HT1080 (cell line): ENCODE measurements at regions not wholly inside any gene's neighbourhood (a gene's known extent, or its start where the extent isn't known, plus 50 kb on each side); places are given as distances from the start of the nearest gene placed in this dataset.
"Not testable (repeated sequence)": the region's sequence is repeated elsewhere in the genome, so short reads cannot be mapped to it uniquely, and the experiment has no call there.

ENCODE experiments used
- DNase-seq: peaks from one replicate; pipeline ENCODE4 v3.0.0-alpha.2; 2015; ENCODE audit warnings: low read depth

GRCh38 chr4:23959396-23960148, 69.7 kb upstream of the PPARGC1A start:
- DNase-seq, result peak; percentile 12

GRCh38 chr4:23958749-23959148, 68.9 kb upstream of the PPARGC1A start:
- no peak for DNase-seq

GRCh38 chr4:23957465-23957864, 67.6 kb upstream of the PPARGC1A start:
- DNase-seq, result peak; percentile 2

- peak; percentile 90 for DNase-seq
These were observed 66.9 kb upstream of the PPARGC1A start for GRCh38 chr4:23956601-23957364.

- no peak for DNase-seq
These were observed 62.4 kb upstream of the PPARGC1A start for GRCh38 chr4:23952258-23952657.

GRCh38 chr4:23947826-23948225, 58.0 kb upstream of the PPARGC1A start:
- DNase-seq, result no peak

- DNase-seq, result no peak
These were observed 56.5 kb upstream of the PPARGC1A start for GRCh38 chr4:23946299-23946698.

GRCh38 chr4:23945451-23946017, 55.7 kb upstream of the PPARGC1A start:
- DNase-seq, result peak; percentile 94

GRCh38 chr4:23944556-23944955, 54.7 kb upstream of the PPARGC1A start:
- not testable (repeated sequence) for DNase-seq

GRCh38 chr4:23943478-23943877, 53.6 kb upstream of the PPARGC1A start:
- DNase-seq, result no peak

- no peak for DNase-seq
These were observed 52.6 kb upstream of the PPARGC1A start for GRCh38 chr4:23942471-23942870.
